ENCODE measurements at regions not wholly inside any gene's neighbourhood (a gene's known extent, or its start where the extent isn't known, plus 50 kb on each side); places are given as distances from the start of the nearest gene placed in this dataset.
"Not testable (repeated sequence)": the region's sequence is repeated elsewhere in the genome, so short reads cannot be mapped to it uniquely, and the experiment has no call there.

DNA sequence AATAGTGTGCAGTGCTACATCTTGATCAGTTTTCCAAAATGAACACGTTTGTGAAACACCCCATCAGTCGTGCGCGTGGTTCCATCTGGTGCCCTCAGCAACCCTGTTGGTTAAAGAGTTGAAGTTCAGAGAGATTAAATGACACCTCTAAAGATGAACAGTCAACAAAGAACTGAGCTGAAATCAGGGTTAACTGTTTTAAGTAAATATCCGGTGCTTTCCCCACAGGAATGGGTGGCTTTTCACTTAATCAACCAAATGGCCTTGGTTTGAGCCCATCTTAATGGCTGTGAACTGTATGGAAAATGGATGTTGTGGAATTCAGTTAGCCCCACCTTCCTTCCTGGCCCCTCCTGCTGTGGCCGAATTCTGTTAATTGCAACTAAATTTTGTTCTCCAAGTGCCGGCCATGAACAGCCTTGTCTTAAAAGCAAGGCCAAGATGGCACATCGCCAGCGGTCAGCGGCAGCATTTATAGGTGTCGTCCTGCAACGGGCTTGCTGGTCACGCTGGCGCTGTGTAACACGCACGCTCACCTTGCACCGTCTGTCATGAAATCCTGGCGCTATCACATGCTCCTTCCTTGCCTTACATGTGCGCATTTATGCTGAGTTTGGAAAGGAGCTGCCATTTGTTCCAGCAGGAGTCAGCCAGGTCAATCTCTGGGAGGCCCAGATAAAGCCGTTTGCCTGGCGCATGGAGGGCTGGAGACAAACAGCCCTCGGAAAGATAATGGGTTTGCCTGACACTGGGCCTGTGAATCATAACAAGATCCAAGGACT is 164.5 kb downstream of the ERMARD start:
- POLR2A ChIA-PET, result no interaction called here
- no peaks in the 10 kb centered on the region for H3K9me3 ChIP-seq (replicated peaks; ENCODE audit: control insufficient read depth, insufficient read depth, low read length)
- H3K9ac ChIP-seq (replicated peaks; ENCODE audit: extremely low read depth, insufficient read depth, low read length), result no peak overlapping the region
- H3K27me3 ChIP-seq (ENCODE audit: control insufficient read depth in 2 of 2, insufficient read depth in 2 of 2, low read length in 2 of 2), result peaks cover 2 to 4% of the 10 kb centered on the region in 2 experiments
- CTCF ChIA-PET, result interaction anchor here (0.6 to 2.1 kb wide), 5 partner anchors 10 to 84 kb away, joined by 3 to 8 read pairs (median 5); no protein-coding TSS in a partner anchor
- intact Hi-C loops (cut with micrococcal nuclease), result loop anchor here (1.0 kb wide), 2 partner anchors 11 to 18 kb away; no protein-coding TSS in a partner anchor
- no peaks in the 10 kb centered on the region for H3K79me2 ChIP-seq (ENCODE audit: control insufficient read depth, insufficient read depth, low read length)
- dilution Hi-C loops (cut with MboI; ENCODE audit: extremely low pct_ligation_motif_present, low sequenced_read_pairs), result no loop called here
- H3K9me1 ChIP-seq (replicated peaks; ENCODE audit: control insufficient read depth, extremely low read depth, insufficient read depth, low read length), result no peaks in the 10 kb centered on the region
- no peaks in the 10 kb centered on the region for H3K36me3 ChIP-seq (ENCODE audit: control insufficient read depth in 2 of 2, extremely low read depth in 1 of 2, insufficient read depth in 2 of 2, low read length in 2 of 2)
- H4K20me1 ChIP-seq (replicated peaks; ENCODE audit: control insufficient read depth, extremely low read depth, insufficient read depth, low read length), result no peaks in the 10 kb centered on the region
- H3K4me2 ChIP-seq (ENCODE audit: insufficient read depth, low read length), result no peak overlapping the region
- peak; percentile 98 for DNase-seq (ENCODE audit: low read depth, low spot score)
- no peak for FAIRE-seq
- BruUV-seq (replicated peaks), result no TSS peak
- peak overlapping the region; percentile 22 for H2AFZ ChIP-seq (ENCODE audit: low read depth, low read length)
- no peak overlapping the region for H3K27ac ChIP-seq (ENCODE audit: insufficient read depth, low read depth, low read length)
- H3K4me1 ChIP-seq (ENCODE audit: control insufficient read depth, extremely low read depth, insufficient read depth, low read length), result peaks cover 12% of the 10 kb centered on the region
- H3K4me3 ChIP-seq (replicated peaks in 1 of 3; ENCODE audit: insufficient read depth in 1 of 3, low read depth in 1 of 3, low read length in 3 of 3), result no peak overlapping the region
- TF ChIP-seq JUN (IDR thresholded peaks at IDR 0.05; ENCODE audit: borderline replicate concordance, insufficient read depth, insufficient read length, low read depth) (peak; percentile 22), MYC (IDR thresholded peaks at IDR 0.05; ENCODE audit: low read depth, low read length) (no peak), EZH2 (IDR thresholded peaks at IDR 0.05; ENCODE audit: borderline replicate concordance, low read depth, low read length, severe bottlenecking) (no peak), FOS (IDR thresholded peaks at IDR 0.05; ENCODE audit: borderline replicate concordance, insufficient read depth, low read length) (peak; percentile 20), GATA2 (IDR thresholded peaks at IDR 0.05; ENCODE audit: insufficient read depth, insufficient read length, low read depth, low read length) (peak; percentile 66), POLR2AphosphoS5 (IDR thresholded peaks at IDR 0.05; ENCODE audit: insufficient read depth, low read depth, low read length) (peak; percentile 37)
- TF ChIP-seq, protein P1, sequence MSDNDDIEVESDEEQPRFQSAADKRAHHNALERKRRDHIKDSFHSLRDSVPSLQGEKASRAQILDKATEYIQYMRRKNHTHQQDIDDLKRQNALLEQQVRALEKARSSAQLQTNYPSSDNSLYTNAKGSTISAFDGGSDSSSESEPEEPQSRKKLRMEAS (IDR thresholded peaks at IDR 0.05; ENCODE audit: insufficient read depth, insufficient read length), result peak; percentile 73
- TF ChIP-seq, protein P2, sequence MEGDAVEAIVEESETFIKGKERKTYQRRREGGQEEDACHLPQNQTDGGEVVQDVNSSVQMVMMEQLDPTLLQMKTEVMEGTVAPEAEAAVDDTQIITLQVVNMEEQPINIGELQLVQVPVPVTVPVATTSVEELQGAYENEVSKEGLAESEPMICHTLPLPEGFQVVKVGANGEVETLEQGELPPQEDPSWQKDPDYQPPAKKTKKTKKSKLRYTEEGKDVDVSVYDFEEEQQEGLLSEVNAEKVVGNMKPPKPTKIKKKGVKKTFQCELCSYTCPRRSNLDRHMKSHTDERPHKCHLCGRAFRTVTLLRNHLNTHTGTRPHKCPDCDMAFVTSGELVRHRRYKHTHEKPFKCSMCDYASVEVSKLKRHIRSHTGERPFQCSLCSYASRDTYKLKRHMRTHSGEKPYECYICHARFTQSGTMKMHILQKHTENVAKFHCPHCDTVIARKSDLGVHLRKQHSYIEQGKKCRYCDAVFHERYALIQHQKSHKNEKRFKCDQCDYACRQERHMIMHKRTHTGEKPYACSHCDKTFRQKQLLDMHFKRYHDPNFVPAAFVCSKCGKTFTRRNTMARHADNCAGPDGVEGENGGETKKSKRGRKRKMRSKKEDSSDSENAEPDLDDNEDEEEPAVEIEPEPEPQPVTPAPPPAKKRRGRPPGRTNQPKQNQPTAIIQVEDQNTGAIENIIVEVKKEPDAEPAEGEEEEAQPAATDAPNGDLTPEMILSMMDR (IDR thresholded peaks at IDR 0.05; ENCODE audit: extremely low read depth in 1 of 2, insufficient read depth in 1 of 2, low read depth in 1 of 2, low read length in 2 of 2), result no peak

DNA sequence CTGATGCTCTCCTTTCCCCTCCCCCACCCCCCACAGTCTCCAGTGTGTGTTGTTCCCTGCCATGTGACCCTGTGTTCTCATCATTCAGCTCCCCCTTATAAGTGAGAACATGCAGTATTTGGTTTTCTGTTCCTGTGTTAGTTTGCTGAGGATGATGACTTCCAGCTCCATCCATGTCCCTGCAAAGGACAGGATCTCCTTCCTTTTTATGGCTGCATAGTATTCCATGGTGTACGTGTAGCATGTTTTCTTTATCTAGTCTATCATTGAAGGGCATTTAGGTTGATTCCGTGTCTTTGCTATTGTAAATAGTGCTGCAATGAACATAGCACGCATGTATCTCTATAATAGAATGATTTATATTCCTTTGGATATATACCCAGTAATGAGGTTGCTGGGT is 162.3 kb downstream of the ERMARD start:
- H3K36me3 ChIP-seq (ENCODE audit: control insufficient read depth in 2 of 2, extremely low read depth in 1 of 2, insufficient read depth in 2 of 2, low read length in 2 of 2); H3K4me3 ChIP-seq (replicated peaks in 1 of 3; ENCODE audit: insufficient read depth in 1 of 3, low read depth in 1 of 3, low read length in 3 of 3); dilution Hi-C loops (cut with MboI; ENCODE audit: extremely low pct_ligation_motif_present, low sequenced_read_pairs); H2AFZ ChIP-seq (ENCODE audit: low read depth, low read length); H4K20me1 ChIP-seq (replicated peaks; ENCODE audit: control insufficient read depth, extremely low read depth, insufficient read depth, low read length); POLR2A ChIA-PET; CTCF ChIA-PET; FAIRE-seq; BruUV-seq (replicated peaks); H3K4me2 ChIP-seq (ENCODE audit: insufficient read depth, low read length); H3K9me1 ChIP-seq (replicated peaks; ENCODE audit: control insufficient read depth, extremely low read depth, insufficient read depth, low read length); H3K9me3 ChIP-seq (replicated peaks; ENCODE audit: control insufficient read depth, insufficient read depth, low read length); DNase-seq (ENCODE audit: low read depth, low spot score); H3K9ac ChIP-seq (replicated peaks; ENCODE audit: extremely low read depth, insufficient read depth, low read length); H3K79me2 ChIP-seq (ENCODE audit: control insufficient read depth, insufficient read depth, low read length); intact Hi-C loops (cut with micrococcal nuclease); H3K27ac ChIP-seq (ENCODE audit: insufficient read depth, low read depth, low read length); H3K27me3 ChIP-seq (ENCODE audit: control insufficient read depth in 2 of 2, insufficient read depth in 2 of 2, low read length in 2 of 2): not testable (repeated sequence)
- peaks cover 12% of the 10 kb centered on the region for H3K4me1 ChIP-seq (ENCODE audit: control insufficient read depth, extremely low read depth, insufficient read depth, low read length)
